Fibroblast of pulmonary artery (primary cell): ENCODE measurements at regions not wholly inside any gene's neighbourhood (a gene's known extent, or its start where the extent isn't known, plus 50 kb on each side); places are given as distances from the start of the nearest gene placed in this dataset.

ENCODE experiments used
- DNase-seq: peaks from one replicate; pipeline ENCODE4 v3.0.0-alpha.2; 2010; ENCODE audit warnings: low read depth
- H3K4me3 ChIP-seq: replicated peaks from 2 replicates; pipeline ENCODE4 v1.5.1; 2011; ENCODE audit warnings: low read depth, mild to moderate bottlenecking, control low read depth, low read length, moderate library complexity
- TF ChIP-seq, protein P1 (sequence below): IDR thresholded peaks from 2 replicates; pipeline ENCODE4 v1.5.1; 2011; ENCODE audit warnings: mild to moderate bottlenecking, control low read depth, low read length, inconsistent platforms; ENCODE audit errors: missing control alignments

DNA sequence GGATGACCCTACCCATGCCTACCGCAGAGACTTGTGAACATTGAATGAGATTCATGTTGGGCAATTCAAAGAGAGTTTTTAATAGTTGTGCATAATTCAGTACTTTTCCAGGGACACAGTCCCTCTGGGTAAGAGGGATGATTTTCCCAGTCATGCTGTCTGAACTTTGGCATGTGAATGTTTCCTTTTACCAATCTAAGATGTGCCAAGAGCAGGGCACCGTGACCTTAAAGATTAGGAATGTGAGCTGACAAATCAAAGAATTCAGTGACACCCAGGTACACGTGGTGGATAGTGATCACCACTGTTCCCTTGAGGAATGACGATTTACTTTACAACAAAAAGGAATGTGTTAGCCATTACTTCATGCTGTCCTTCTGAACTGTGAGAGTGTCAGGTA is 515.6 kb downstream of the PPARGC1A start:
- TF ChIP-seq, protein P1, sequence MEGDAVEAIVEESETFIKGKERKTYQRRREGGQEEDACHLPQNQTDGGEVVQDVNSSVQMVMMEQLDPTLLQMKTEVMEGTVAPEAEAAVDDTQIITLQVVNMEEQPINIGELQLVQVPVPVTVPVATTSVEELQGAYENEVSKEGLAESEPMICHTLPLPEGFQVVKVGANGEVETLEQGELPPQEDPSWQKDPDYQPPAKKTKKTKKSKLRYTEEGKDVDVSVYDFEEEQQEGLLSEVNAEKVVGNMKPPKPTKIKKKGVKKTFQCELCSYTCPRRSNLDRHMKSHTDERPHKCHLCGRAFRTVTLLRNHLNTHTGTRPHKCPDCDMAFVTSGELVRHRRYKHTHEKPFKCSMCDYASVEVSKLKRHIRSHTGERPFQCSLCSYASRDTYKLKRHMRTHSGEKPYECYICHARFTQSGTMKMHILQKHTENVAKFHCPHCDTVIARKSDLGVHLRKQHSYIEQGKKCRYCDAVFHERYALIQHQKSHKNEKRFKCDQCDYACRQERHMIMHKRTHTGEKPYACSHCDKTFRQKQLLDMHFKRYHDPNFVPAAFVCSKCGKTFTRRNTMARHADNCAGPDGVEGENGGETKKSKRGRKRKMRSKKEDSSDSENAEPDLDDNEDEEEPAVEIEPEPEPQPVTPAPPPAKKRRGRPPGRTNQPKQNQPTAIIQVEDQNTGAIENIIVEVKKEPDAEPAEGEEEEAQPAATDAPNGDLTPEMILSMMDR, result no peak
- H3K4me3 ChIP-seq, result no peak overlapping the region
- no peak for DNase-seq

DNA sequence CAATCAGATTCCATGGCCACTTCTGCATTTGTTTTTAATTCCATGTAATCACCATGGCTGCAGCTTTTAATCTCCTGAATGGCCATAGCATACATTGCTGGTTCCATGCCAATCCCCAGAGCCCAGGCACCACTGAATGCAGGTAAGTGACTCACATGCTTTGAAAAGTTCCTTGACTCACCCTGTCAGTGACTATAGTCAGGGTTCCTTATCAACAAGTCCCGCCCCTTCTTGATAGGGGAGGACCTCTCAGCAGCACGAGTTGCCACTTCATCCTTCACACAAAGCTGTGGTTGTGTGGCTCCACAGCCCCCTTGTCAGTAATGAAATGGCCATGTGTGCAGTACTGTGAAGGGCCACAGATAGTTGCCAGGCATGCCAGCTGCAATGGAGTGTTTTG is 516.6 kb downstream of the PPARGC1A start:
- peak; percentile 62 for DNase-seq
- TF ChIP-seq, protein P1, result no peak
- no peak overlapping the region for H3K4me3 ChIP-seq

DNA sequence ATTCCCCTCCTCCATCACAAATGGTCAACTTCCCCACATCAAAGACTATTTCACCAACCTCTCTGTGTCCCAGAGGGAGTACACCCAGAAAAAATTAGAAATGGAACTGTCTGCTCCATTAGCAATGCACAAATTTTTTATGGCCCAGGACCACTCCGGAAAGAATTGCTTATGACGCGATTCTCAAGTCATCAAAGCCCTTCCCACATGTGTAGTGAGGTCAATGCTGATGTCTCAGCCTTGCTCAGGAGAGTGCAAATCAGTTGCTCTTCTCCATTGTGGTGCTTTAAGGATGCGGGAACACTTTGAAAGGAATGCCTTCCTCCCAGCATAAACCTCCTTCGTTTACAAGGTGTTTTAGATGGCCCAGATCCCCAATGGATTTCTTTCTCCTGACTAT is 518.3 kb downstream of the PPARGC1A start:
- DNase-seq, result no peak
- H3K4me3 ChIP-seq, result no peak overlapping the region
- TF ChIP-seq, protein P1, result no peak

DNA sequence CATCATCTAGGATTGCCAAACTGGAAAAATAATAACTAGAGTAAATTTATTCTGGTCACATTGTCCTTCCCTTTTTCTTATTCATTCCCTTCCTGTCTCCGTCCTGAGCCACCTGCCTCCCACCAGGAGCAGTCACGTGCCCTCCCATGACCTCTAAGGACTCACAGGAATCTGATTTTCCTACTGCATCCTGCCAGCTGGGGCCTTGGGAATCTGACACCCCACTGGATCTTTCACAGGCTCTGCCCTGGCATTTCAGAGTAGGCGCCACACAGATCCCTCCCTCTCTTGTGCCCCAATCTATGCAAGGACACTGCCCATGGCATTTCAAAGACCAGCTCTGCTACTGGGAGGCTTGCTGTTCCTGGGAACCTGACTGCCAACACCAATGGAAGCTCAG is 520.5 kb downstream of the PPARGC1A start:
- no peak for DNase-seq
- TF ChIP-seq, protein P1, result no peak
- no peak overlapping the region for H3K4me3 ChIP-seq

DNA sequence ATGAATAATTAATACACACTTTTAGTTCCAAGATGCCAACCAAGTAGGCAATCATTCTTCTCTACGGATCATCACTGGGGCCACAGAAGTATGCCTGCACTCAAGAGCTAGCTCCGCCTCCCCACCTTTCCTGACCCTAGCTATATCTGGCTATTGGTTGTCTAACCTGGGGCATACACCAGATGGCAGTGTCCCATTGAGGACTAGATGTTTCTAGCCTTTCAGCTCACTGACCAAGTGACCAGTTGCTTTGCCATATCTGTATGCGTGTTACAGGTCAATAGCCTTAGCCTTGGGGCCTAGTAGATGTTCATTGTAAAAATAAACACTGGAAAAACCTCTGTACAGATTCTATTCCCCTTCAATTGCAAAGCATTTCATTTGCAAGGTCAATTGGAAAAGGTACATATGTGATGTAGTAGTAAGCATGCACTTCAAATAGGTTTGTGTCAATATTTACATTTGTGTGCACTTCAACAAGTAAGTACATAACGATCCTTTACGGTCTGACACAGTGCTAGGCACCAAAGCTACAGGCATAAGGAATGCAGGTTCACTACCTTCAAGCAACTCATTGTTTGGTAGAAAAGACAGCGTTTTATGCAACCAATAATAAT is 521.7 kb downstream of the PPARGC1A start:
- no peak for DNase-seq
- TF ChIP-seq, protein P1, result peak; percentile 24
- no peak overlapping the region for H3K4me3 ChIP-seq

DNA sequence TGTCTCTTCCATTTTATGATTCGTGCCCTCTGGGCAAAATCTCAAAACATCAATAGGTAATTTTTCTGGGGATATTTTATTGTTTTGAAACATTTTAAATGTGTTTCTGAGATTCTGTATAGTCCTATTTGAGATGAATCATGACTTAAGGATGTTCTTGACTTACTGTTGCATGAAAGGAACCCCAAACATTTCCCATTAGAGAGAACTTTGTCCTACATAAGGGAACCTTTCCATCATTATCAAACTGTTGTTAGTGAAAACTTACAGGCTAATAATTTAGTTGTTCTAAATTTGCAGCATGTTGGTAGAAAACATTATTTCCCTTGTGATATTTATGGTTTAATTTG is 523.3 kb downstream of the PPARGC1A start:
- no peak for DNase-seq
- H3K4me3 ChIP-seq, result no peak overlapping the region
- TF ChIP-seq, protein P1, result no peak

DNA sequence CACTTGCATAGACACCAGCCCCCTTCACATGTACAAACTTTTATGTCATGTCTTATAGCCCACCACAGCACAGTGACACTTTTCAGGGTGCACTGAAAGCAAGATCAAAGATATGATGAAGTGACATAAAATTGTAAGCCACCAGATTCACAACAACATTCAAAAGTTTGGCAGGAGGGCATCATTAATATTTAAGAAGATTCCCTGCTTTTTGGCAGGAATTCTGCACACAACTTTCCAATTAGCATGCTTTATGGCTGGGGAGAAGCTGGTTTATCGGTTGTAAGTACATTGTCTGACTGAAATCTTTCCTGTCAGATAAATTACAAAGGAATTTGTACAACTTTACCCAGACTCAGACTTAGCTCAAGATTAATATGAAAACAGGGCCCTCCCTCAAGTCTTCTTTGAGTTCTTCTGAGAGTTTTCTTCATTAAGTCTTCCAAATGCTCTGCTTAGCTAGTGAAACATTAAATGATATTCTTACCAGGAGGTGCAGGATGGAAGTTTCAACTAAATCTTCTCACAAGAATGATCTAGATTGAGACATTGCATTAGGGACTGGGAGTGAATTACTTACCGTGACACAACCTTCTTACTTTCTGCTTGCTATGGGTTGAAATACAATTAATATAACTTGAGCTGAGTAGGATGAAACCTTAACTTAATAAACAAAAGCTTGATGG is 523.8 kb downstream of the PPARGC1A start:
- no peak for DNase-seq
- H3K4me3 ChIP-seq, result no peak overlapping the region
- TF ChIP-seq, protein P1, result no peak
